Muscle of arm (tissue), 1 donor: ENCODE measurements at regions not wholly inside any gene's neighbourhood (a gene's known extent, or its start where the extent isn't known, plus 50 kb on each side); places are given as distances from the start of the nearest gene placed in this dataset.
"Not testable (repeated sequence)": the region's sequence is repeated elsewhere in the genome, so short reads cannot be mapped to it uniquely, and the experiment has no call there.

ENCODE experiments used
- DNase-seq: peaks from one replicate; pipeline ENCODE4 v3.0.0-alpha.2; 2013

DNA sequence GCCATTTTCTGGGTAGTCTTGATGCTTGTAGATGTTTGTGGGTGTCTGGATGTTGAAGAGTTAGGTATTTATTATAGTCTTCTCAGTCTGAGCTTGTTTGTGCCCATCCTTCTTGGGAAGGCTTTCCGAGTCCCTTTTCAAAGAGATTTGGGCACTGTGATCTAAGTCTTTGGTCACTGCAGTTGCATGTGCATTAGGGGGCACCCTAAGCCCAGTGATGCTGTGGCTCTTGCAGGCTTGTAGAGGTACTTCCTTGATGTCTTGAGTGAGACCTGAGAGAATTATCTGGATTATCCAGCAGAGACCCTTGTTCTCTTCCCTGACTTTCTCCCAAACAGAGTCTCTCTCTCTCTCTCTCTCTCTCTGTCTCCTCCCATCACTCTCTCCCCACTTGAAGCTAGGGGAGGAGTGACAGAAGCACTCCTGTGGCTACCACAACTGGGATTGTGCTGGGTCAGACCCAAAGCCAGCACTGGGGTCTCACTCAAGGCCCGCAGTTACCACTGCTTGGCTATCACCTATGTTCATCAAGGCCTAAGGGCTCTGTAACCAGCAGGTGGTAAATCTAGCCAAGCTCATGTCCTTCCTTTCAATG lies 68.5 kb downstream of the TMCO5A start:
- peak; percentile 30 for DNase-seq

DNA sequence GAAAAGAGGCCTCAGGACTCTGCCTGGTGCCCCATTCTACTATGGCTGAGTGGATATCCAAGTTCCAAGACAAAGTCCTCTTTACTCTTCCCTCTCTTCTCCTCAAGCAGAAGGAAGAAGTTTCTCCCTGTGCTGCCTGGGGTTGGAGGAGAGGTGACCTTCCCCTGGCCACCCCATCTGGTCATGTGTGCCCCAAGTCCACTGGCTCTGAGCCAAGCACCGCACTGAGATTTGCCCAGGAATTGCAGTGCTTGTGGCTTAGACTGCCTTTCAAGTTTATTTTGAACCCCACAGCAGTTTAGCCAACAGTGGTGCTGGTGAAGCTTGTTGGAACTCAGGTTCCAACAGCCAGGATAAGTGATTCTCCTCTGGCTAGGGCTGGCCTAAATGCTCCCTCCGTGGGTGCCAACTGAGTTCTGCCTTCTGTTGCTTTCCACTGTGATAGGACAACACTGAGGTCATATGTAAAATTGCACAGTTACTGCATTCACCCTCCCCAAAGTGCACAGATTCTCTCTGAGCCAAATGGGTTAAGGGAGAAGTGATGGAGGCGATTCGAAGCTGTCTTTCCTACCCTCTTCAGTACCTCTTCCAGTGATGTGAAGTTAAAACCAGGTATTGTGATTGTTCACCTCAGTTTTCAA lies 69.9 kb downstream of the TMCO5A start:
- DNase-seq = no peak

DNA sequence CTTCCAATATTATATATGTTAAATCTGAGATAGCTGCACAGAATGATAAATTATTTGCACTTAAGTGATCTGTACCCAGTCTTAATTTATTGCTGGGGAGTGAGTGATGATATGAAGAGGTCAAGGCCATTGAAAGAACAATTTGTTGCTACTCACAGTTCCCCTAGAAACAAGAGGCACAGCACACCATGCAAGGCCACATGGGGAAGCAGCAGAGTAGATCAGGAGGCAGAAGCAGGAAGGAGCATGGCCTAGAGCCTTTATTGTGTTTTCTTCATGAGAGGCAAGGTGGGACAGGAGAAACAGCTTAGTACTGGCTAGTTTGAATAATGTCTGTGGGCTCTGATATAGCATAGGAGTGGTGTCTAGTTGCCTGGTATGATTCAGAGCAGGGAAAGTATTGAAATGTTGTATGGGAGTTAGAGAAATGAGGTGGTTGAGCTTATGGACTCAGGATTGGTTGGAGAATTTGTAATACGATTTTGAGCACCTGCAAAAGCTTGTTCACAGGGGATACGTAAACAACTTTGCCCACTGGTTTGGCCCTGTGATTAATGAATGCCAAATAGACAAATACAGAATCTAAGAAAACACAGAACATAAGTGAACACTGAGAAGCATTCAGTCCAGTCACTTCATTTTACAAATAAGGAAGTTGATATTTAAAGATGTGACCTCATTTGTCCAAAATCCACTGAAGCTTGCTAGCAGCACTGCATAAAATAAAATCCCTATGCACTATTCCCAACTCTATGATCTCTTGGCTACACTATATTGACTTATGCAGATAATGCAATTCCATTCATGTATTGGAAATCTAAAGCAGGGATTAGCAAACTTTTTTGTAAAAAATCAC lies 71.7 kb downstream of the TMCO5A start:
- DNase-seq = peak; percentile 15

DNA sequence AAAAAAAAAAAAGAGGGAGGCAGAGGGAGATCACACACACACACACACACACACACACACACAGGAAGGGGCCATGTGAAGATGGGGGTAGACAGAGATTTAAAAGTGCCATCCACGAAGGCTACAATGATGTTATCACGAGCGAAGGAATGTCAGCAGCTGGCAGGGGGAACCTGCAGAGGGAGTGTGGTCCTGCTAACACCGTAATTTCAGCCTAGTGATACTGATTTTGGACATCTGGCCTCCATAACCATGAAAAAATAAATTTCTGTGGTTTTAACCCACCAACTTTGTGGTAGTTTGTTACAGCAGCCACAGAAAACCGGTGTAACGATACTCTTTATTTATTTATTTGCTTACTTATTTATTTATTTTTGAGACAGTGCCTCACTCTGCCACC lies 76.0 kb downstream of the TMCO5A start:
- DNase-seq = no peak

DNA sequence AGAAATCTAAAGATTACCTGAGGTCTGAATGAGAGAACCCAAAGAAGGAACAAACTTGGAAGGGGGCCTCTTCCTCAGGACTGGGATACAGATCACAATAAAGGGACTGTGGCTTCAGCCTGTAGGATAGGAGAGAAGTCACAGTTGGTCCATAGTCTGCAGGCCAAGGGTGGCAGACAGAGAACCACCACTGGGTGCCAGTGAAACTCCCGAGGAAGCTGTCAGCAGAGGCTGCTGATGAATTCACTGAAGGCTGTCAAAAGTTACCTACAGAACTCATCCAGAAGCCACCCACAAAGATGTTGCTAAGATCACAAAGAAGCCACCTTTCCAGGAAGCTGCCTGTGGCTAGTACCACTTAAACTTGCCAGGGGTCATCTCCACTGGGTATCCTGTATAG lies 78.5 kb downstream of the TMCO5A start:
- DNase-seq = no peak

DNA sequence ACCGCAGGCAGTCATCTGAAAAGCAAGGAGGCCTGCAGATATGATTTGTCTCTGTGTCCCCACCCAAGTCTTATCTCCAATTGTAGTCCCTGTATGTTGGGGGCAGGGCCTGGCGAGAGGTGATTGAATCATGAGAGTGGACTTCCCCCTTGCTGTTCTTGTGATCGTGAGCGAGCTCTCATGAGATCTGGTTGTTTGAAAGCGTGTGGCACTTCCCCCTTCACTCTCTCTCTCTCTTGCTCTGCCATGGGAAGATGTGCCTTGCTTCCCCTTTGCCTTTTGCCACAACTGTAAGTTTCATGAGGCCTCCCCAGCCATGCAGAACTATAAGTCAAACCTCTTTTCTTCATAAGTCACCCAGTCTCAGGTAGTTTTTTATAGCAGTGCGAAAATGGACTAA lies 83.3 kb downstream of the TMCO5A start:
- no peak for DNase-seq

DNA sequence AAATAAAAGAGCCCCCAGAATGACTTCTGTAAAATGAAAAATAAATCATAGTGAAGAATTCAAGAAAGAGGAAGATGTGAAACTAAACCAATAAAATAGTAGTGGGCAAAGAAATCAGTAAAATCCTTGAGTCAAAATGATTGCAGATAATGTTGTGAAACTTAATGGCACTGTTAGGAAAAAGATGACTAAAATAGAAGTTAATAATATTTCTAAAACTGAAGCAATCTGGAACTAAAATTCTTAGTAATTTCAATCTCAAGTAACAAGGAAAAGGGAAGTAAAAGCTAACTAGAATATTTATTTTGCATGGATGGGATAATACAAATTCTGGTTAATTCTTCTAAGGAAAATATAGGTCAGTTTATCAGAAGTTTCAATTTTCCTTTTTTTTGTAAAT lies 84.6 kb downstream of the TMCO5A start:
- no peak for DNase-seq

DNA sequence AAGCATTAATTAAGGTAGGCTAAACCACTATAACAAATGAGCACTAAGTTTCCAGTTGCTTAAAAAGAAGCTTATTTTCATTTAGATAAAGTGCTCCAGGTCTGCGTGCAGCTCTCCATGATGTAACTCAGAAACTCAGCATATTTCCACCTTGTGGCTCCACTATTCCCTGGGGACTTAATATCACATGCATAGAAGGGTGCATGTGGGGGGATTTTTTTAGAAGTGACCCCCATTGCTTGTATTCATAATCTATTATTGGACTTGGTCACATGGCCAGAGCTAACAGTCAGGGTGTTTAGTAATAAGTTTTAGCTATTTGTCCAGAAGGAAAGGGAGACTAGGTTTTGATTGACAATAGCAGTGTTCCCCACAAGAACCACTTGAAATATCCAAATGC lies 86.8 kb downstream of the TMCO5A start:
- DNase-seq = no peak

DNA sequence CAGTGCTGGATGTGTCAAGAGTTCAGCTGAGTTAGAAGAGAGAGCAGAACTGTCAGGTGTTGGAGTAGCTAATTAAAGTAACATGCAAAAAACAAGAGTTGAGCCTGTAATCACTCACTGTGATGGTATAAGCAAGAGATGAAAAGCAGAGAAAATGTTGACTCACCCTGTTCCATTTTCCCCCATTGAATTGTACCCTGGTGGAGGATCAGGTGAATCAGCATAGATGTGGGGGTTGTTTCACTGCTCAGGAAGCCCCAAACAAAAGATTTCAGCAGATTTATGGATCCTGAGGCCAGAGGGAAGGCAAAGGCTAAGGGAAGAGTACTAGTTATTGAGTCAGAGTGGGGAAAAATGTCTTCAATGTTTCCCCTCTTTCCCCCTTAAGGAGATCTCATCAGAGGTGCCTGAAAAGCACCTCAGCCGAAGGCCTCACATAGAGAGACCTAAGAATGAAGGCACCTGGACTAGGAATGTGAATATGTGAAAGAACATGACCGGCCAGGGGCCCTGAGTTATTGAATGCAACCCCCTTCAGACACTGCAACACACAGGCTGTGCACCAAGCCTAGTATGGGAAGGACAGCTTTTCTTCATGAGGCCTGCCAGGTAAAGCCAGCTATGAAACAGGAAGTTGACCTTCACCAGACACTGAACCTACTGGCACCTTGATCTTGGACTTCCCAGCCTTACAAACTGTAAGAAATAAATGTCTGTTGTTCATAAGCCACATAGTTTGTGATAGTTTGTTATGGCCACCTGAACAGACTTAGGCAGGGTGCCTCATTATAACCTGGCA lies 90.1 kb downstream of the TMCO5A start:
- no peak for DNase-seq

DNA sequence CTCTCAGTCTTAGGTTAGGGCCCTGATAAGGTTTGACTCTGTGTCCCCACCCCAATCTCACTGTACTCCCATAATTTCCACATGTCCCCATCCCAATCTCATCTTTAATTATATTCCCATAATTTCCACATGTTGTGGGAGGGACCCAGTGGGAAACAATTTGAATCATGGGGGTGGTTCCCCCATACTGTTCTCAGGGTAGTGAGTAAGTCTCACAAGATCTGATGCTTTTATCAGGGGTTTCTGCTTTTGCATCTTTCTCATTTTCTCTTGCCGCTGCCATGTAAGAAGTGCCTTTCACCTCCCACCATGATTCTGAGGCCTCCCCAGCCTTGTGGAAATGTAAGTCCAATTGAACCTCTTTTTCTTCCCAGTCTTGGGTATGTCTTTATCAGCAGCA lies 91.2 kb downstream of the TMCO5A start:
- not testable (repeated sequence) for DNase-seq

DNA sequence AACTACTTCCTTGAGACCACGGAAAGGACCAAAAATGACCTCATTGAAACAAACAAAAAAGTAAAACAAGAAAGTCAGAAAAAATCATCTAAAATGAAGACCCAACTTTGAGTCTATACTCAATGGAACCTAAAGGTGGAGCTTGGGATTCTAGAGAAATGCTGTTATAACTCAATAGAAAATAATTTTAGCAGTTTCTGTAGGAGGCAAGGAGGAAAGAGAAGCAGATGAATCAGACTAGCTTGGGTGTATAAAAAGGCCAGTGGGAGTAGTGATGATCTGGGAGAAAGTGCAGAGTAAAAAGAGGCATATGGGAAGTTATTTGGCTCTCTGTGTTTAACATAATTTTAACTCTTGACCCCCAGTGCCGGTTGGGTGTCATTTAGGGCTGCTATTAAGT lies 94.4 kb downstream of the TMCO5A start:
- no peak for DNase-seq

DNA sequence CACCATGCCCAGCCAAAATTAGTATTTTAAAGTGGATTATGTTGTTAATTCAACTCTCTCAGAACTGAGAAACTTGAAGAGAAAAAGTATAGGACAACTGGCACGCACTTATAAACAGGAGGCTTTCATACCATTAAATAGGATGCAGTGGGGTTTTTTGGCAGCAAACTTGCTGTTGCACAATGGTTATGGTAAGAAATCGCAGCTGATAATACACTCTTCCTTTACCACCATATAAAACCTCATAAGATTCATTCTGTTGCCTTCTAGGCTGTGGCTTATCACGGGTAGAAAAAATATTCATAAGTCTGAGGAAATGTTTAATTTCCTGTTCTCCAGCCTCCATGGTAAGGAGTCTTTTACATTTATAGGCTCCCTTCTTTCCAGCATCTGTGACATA lies 95.3 kb downstream of the TMCO5A start:
- DNase-seq = no peak

DNA sequence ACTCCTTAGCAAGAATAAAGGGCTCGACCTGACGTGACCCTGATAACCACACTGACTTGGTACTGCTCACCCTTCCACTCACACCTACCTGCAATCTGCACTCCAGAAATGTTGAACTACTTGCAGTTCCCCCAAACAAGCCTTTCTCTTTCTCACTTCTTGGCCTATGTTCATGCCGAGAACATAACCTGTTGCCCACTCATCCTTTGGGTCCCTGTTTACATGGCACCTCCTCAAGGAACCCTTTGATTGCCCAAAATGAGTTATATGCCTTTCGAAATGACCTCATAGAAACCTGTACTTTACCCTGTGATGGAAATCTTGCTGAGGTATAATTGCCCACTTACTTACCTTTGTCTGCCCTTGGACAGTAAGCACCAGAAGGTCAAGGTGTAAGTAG lies 96.2 kb downstream of the TMCO5A start:
- DNase-seq = no peak

DNA sequence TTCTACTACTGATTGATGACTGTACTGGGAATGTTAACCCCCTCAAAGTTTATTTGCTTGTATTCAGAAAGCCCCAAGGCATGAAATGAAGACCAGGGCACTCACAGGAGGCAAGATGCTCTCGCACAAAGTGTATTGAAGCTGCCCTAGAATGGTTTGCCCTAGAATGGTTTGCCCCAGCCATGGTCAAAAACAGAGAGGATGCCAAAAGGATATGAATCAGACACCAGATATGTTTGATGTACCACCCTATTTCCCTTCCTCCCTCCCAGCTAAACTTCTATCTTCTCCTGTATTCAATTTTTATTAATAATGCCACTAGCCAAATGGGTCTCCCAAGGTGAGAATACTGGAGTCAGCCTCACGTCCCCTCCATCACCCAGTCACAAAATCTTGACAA lies 101.3 kb downstream of the TMCO5A start:
- DNase-seq = no peak

DNA sequence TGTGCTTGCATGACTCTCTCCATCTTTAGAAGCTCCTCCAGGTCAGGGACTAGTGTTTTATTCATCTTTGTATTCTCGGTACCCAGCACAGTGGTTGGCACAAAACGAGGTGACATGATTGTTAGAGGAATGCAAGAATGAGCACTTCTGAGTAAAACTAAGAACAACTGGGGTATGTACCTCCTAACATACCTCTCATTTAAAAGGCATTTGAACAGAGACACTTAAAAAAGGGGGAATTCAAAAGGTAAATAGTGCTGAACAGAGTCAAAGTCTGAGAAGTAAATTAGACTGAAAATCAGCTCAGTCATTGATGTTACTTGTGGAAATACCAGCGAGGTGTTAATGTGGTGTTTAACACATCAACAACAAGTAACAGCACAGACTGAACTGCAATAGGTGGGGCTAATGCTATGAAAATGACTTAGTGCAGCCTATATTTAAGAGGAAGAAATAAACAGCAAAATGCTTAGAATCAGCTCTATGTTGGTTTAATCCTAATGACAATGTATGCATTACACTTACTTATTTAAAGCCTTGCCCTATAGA lies 102.4 kb downstream of the TMCO5A start:
- no peak for DNase-seq

DNA sequence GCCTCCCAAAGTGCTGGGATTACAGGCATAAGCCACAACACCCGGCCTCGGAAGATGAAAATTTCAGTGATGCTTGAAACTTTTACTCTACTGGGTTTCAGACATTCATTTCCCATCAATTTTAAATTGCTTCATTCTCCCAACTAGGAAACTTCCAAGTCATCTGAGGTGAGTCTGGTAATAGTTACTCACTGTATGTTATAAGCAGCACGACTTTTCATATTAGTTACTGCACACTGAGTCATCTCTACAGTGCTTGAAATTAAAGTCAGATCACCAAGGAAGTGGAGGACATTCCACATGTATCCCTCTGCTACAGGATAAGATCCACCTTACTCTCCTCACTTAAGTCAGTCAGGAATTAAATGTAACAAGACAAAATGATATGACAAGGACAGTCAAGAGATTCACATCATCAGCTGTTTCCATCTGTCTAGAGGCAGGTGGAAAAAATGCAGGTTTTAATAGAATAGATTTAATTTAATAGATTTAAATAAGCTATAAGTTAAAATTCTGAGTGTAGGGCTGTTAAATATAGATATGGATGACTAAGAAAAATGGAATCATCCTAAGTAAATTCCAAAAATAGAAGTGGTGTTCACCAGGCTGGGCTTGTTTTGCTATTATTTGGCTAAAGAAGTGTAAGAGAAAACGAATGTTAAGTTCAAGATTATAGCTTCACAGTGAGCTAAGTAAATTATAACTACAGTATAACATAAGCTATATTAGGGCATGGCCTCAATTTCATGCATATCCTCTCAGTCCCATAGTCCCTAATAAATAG lies 104.4 kb downstream of the TMCO5A start:
- DNase-seq = no peak

DNA sequence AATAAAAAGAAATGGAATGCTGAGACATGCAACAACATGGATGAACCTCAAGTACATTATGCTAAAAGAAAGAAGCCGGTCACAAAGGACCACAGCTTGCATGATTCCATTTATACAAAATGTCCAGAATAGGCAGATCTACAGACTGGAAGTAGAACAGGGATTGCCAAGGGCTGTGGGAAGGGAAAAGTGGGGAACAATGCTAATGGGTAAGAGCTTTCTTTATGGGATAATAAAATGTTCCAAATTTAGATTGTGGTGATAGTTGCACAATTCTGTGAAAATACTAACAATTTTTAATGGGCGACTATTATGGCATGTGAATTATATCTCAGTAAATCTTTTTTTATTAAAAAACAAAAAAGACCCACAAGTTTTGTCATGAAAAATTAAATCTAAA lies 106.2 kb downstream of the TMCO5A start:
- DNase-seq = no peak

DNA sequence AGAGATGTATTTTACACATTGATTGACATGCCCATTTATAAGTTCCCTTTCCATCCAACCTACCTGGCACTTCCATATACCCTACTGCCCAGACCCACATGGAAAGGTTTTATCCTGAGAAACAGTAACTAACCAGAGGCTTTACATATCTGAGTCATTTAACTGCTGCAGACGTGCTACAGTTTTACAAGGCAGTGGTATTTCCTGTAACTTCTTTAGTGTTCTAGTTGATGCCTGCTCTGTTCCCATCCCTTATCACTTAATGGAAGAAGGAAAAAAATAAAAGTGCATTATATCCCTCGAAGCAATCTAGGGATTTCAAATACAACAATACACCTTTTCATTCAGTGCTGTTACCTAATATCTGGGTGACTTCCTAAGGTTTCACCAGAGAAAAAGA lies 107.1 kb downstream of the TMCO5A start:
- no peak for DNase-seq

DNA sequence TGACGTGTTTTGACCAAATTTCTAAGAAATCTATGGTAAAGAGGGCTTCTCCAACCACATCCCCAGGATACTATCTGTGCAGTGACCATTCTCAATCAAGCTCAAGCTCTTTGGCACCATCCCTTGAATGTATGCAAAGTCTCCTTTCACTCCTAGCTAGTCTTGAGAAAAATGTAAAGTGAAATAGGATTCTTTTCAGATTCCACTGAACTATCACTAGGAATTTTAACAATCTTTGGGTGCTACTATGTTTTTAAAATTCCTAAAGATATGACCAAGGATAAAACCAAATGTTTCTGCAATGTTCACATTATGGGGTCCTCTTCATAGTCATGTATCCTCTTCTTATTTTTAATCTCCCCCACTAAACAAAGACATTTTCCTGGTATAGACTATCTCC lies 107.8 kb downstream of the TMCO5A start:
- no peak for DNase-seq

DNA sequence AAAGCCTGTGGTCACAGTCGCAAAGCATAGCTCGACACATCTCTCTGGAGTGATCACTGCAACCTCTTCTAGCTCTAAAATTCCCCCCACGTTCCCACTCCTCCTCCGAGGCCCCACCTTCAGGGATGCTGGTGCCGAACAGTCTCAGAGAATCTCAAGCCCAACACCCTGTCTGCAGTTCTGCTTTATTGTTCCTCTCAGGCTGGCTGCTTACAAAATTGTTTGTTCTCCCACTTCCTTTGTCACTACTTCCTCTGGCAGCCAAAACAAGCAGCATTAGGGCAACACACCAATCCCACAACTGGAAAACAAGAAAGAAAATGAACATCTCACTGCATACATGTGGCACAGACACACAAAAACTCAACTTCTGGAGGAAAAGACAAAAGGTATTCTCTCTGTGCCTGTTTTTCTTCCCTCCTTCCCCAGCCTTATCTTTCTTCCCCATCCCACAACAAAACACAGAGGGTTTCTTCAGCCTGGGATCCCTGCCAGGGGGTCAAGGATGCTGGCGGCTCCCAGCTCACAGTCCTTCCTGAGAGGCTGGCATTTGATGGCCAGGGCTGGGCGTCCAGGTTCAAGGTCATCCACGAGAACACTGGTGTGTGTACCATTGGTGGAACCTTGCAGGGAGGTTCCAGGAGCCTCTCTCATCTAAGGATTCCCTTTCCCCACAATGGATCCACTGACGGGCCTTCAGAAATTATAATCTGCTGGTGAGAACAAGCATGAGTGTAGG lies 108.4 kb downstream of the TMCO5A start:
- no peak for DNase-seq
